ENCODE measurements at regions not wholly inside any gene's neighbourhood (a gene's known extent, or its start where the extent isn't known, plus 50 kb on each side); places are given as distances from the start of the nearest gene placed in this dataset.

DNA sequence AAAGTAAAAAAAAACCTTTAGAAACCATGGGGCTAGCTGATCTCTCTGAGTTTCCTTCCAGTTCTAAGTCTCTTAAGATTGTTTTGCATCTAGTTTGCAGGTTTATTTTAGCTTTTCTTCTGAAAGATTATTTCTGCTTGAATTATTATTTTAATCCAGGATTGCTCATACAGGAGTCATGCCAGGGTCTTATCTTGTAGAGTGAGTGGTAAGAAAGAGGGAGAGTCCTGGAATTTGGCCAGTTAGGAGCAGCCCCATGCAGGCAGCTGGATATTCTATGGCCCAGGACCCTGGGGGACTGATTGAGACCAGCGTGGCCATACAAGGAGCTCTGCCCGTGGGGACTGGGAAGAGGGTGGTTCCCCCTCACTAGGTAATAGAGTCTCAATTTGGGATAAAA lies 178.9 kb upstream of the HEY2 start (continued):
- TF ChIP-seq, protein P1, sequence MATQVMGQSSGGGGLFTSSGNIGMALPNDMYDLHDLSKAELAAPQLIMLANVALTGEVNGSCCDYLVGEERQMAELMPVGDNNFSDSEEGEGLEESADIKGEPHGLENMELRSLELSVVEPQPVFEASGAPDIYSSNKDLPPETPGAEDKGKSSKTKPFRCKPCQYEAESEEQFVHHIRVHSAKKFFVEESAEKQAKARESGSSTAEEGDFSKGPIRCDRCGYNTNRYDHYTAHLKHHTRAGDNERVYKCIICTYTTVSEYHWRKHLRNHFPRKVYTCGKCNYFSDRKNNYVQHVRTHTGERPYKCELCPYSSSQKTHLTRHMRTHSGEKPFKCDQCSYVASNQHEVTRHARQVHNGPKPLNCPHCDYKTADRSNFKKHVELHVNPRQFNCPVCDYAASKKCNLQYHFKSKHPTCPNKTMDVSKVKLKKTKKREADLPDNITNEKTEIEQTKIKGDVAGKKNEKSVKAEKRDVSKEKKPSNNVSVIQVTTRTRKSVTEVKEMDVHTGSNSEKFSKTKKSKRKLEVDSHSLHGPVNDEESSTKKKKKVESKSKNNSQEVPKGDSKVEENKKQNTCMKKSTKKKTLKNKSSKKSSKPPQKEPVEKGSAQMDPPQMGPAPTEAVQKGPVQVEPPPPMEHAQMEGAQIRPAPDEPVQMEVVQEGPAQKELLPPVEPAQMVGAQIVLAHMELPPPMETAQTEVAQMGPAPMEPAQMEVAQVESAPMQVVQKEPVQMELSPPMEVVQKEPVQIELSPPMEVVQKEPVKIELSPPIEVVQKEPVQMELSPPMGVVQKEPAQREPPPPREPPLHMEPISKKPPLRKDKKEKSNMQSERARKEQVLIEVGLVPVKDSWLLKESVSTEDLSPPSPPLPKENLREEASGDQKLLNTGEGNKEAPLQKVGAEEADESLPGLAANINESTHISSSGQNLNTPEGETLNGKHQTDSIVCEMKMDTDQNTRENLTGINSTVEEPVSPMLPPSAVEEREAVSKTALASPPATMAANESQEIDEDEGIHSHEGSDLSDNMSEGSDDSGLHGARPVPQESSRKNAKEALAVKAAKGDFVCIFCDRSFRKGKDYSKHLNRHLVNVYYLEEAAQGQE (IDR thresholded peaks at IDR 0.05; ENCODE audit: unreplicated experiment): no peak
- TF ChIP-seq POLR2AphosphoS5 (IDR thresholded peaks at IDR 0.05; ENCODE audit: low read depth) (no peak), ZNF114 (CRISPR knock-in tag; IDR thresholded peaks at IDR 0.05) (no peak), EZH2 (IDR thresholded peaks at IDR 0.05; ENCODE audit: low read depth, unreplicated experiment) (no peak), STAT1 (IDR thresholded peaks at IDR 0.05; ENCODE audit: unreplicated experiment) (no peak), ZNF331 (CRISPR knock-in tag; IDR thresholded peaks at IDR 0.05; ENCODE audit: low read depth) (no peak), CREB1 (CRISPR knock-in tag; IDR thresholded peaks at IDR 0.05; ENCODE audit: low read depth) (no peak), CTCF (conservative IDR thresholded peaks at IDR 0.05; ENCODE audit: low read depth in 2 of 2) (no peak)

DNA sequence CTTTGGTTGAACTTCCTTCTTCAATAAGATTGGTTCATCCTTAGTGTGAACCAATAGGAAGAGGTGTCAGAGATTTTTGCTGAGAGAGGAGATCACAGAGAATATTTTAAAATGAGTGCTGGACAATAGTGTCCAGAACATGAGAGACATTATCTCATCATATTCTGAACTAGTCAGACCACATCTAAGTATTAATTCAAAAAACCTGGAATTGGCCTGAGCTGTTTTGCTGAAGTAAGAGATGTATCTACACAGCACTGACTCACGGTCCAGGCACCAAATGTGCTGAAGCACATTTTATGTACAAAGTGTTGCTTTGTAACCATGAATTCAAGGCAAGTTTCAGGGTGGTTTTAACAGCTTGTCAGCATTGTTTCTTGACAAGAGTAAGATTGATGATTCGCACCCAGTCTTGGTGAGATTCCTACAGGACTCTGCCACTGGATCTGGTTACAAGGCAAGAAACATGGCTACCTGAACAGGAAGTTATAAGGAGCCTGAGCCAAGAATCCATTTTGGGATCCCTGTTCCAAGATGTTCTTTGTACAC lies 178.2 kb upstream of the HEY2 start:
- Mint-ChIP-seq H3K27me3 (ENCODE audit: insufficient read depth, low read depth, poor library complexity) (peaks cover 1% of the 10 kb centered on the region), H3K4me1 (no peaks in the 10 kb centered on the region), H3K4me3 (no peak overlapping the region), H3K9me3 (no peaks in the 10 kb centered on the region), H3K27ac (no peak overlapping the region), H3K36me3 (ENCODE audit: low read depth) (0 out of 3 replicates have a peak, but pooled peaks cover under 1% of the 10 kb centered on the region)
- no peak for TF ChIP-seq EZH2 (IDR thresholded peaks at IDR 0.05; ENCODE audit: low read depth, unreplicated experiment)
- no peaks in the 10 kb centered on the region for H3K79me2 ChIP-seq (replicated peaks; ENCODE audit: insufficient read depth)
- no peak overlapping the region for H3K4me3 ChIP-seq
- H3K36me3 ChIP-seq (ENCODE audit: insufficient read depth): no peaks in the 10 kb centered on the region
- peaks cover 4% of the 10 kb centered on the region; the same call in 1 of the 2 replicates for H3K9me2 ChIP-seq (ENCODE audit: insufficient read depth)
- H4K20me1 ChIP-seq (replicated peaks; ENCODE audit: insufficient read depth): no peaks in the 10 kb centered on the region
- DNase-seq (ENCODE audit: low spot score): no peak
- H3K27ac ChIP-seq (ENCODE audit: low read depth): no peak overlapping the region
- no peaks in the 10 kb centered on the region for H3F3A ChIP-seq (replicated peaks; ENCODE audit: low read depth)
- no peaks in the 10 kb centered on the region for H3K4me1 ChIP-seq (ENCODE audit: insufficient read depth)
- H2AFZ ChIP-seq: no peak overlapping the region
- H3K4me2 ChIP-seq: no peak overlapping the region
- no peaks in the 10 kb centered on the region for H3K27me3 ChIP-seq (ENCODE audit: insufficient read depth)
- ATAC-seq: no peak

GRCh38 chr6:125574604-125575003 lies 174.8 kb upstream of the HEY2 start:
- Histone ChIP-seq H3K4me1 (ENCODE audit: insufficient read depth) (no peaks in the 10 kb centered on the region; the same call in 1 of the 2 replicates), H3K27me3 (ENCODE audit: insufficient read depth) (no peaks in the 10 kb centered on the region), H3K9me2 (ENCODE audit: insufficient read depth) (peaks cover 4% of the 10 kb centered on the region; the same call in 1 of the 2 replicates), H2AFZ (no peak overlapping the region), H3K79me2 (replicated peaks; ENCODE audit: insufficient read depth) (no peaks in the 10 kb centered on the region), H3K27ac (ENCODE audit: low read depth) (no peak overlapping the region), H3F3A (replicated peaks; ENCODE audit: low read depth) (no peaks in the 10 kb centered on the region), H3K36me3 (ENCODE audit: insufficient read depth) (no peaks in the 10 kb centered on the region), H3K4me2 (no peak overlapping the region), H3K4me3 (no peak overlapping the region), H4K20me1 (replicated peaks; ENCODE audit: insufficient read depth) (no peaks in the 10 kb centered on the region)
- DNase-seq (ENCODE audit: low spot score) (no peak), ATAC-seq (no peak)
- Mint-ChIP-seq H3K4me3 (no peak overlapping the region), H3K27ac (no peak overlapping the region), H3K36me3 (ENCODE audit: low read depth) (0 out of 3 replicates have a peak, but pooled peaks cover 2% of the 10 kb centered on the region), H3K27me3 (ENCODE audit: insufficient read depth, low read depth, poor library complexity) (peaks cover 1% of the 10 kb centered on the region), H3K4me1 (peaks cover 6% of the 10 kb centered on the region; the same call in 2 of the 3 replicates), H3K9me3 (no peaks in the 10 kb centered on the region)
- no peak for TF ChIP-seq ZNF462 (CRISPR knock-in tag; IDR thresholded peaks at IDR 0.05)

Data from GM23338 (cell line).